Stimulated activated CD4-positive, alpha-beta T cell treated with anti-CD3 and anti-CD28 coated beads, Interleukin-2, amount 100 ng/mL, for 48 hours (primary cell): ENCODE measurements at regions not wholly inside any gene's neighbourhood (a gene's known extent, or its start where the extent isn't known, plus 50 kb on each side); places are given as distances from the start of the nearest gene placed in this dataset.
"Not testable (repeated sequence)": the region's sequence is repeated elsewhere in the genome, so short reads cannot be mapped to it uniquely, and the experiment has no call there.

Source experiments
- DNase-seq, 2 donors: peaks; one replicate each; pipeline ENCODE4 v3.0.0-alpha.2; 2020

GRCh38 chr14:83533734-83534133 is 1996.2 kb upstream of the FLRT2 start:
- DNase-seq, result no peak

GRCh38 chr14:83534995-83535394 is 1994.9 kb upstream of the FLRT2 start:
- DNase-seq, result no peak

- no peak for DNase-seq
Measured at GRCh38 chr14:83535444-83535843, 1994.5 kb upstream of the FLRT2 start.

GRCh38 chr14:83541147-83541546 is 1988.8 kb upstream of the FLRT2 start:
- no peak for DNase-seq

GRCh38 chr14:83548061-83548839 is 1981.7 kb upstream of the FLRT2 start:
- DNase-seq, result no peak

- no peak for DNase-seq
Measured at GRCh38 chr14:83556065-83556464, 1973.9 kb upstream of the FLRT2 start.

- no peak for DNase-seq
Measured at GRCh38 chr14:83556746-83557453, 1973.0 kb upstream of the FLRT2 start.

- no peak for DNase-seq
Measured at GRCh38 chr14:83558946-83559345, 1971.0 kb upstream of the FLRT2 start.

GRCh38 chr14:83559721-83560120 is 1970.2 kb upstream of the FLRT2 start:
- DNase-seq, result no peak

GRCh38 chr14:83561261-83561660 is 1968.7 kb upstream of the FLRT2 start:
- DNase-seq, result no peak

GRCh38 chr14:83566567-83566966 is 1963.4 kb upstream of the FLRT2 start:
- no peak for DNase-seq

- no peak for DNase-seq
Measured at GRCh38 chr14:83568141-83568540, 1961.8 kb upstream of the FLRT2 start.

GRCh38 chr14:83575301-83575700 is 1954.6 kb upstream of the FLRT2 start:
- no peak for DNase-seq

GRCh38 chr14:83583201-83583600 is 1946.7 kb upstream of the FLRT2 start:
- DNase-seq, result no peak

- DNase-seq, result no peak
Measured at GRCh38 chr14:83594874-83595273, 1935.1 kb upstream of the FLRT2 start.

GRCh38 chr14:83607682-83608081 is 1922.3 kb upstream of the FLRT2 start:
- no peak for DNase-seq

- DNase-seq, result no peak
Measured at GRCh38 chr14:83611491-83611890, 1918.5 kb upstream of the FLRT2 start.

GRCh38 chr14:83611906-83612390 is 1918.0 kb upstream of the FLRT2 start:
- no peak for DNase-seq

GRCh38 chr14:83614956-83615355 is 1915.0 kb upstream of the FLRT2 start:
- DNase-seq, result no peak

GRCh38 chr14:83624541-83624940 is 1905.4 kb upstream of the FLRT2 start:
- no peak for DNase-seq

- DNase-seq, result no peak
Measured at GRCh38 chr14:83632375-83632774, 1897.6 kb upstream of the FLRT2 start.

GRCh38 chr14:83638748-83639504 is 1891.0 kb upstream of the FLRT2 start:
- DNase-seq, result no peak

GRCh38 chr14:83639505-83639875 is 1890.5 kb upstream of the FLRT2 start:
- DNase-seq, result not testable (repeated sequence)

- no peak for DNase-seq
Measured at GRCh38 chr14:83646228-83646627, 1883.7 kb upstream of the FLRT2 start.
